ENCODE measurements at regions not wholly inside any gene's neighbourhood (a gene's known extent, or its start where the extent isn't known, plus 50 kb on each side); places are given as distances from the start of the nearest gene placed in this dataset.

- no peak for DNase-seq
- intact Hi-C loops (cut with DNase I), result no loop called here
Observed at GRCh38 chr12:67370979-67371378, 101.8 kb downstream of the CAND1 start.

- intact Hi-C loops (cut with DNase I), result no loop called here
- no peak for DNase-seq
Observed at GRCh38 chr12:67377021-67377420, 107.9 kb downstream of the CAND1 start.

- intact Hi-C loops (cut with DNase I), result no loop called here
Observed at GRCh38 chr12:67377541-67377940, 108.4 kb downstream of the CAND1 start.

GRCh38 chr12:67382241-67382871 is 113.2 kb downstream of the CAND1 start:
- intact Hi-C loops (cut with DNase I), result no loop called here
- peak in 2 of 42 donors; percentile 14 to 15 for DNase-seq

More at GRCh38 chr12:67377541-67377940, 108.4 kb downstream of the CAND1 start:
- DNase-seq, result peak in 2 of 42 donors; percentile 8 to 22

- DNase-seq, result no peak
- intact Hi-C loops (cut with DNase I), result no loop called here
Observed at GRCh38 chr12:67386869-67387565, 117.9 kb downstream of the CAND1 start.

- DNase-seq, result no peak
- intact Hi-C loops (cut with DNase I), result no loop called here
Observed at GRCh38 chr12:67388331-67389138, 119.4 kb downstream of the CAND1 start.

GRCh38 chr12:67390273-67390672 is 121.1 kb downstream of the CAND1 start:
- intact Hi-C loops (cut with DNase I), result no loop called here
- DNase-seq, result peak in 1 of 42 donors; percentile 5

GRCh38 chr12:67391034-67391433 is 121.9 kb downstream of the CAND1 start:
- no peak for DNase-seq
- intact Hi-C loops (cut with DNase I), result no loop called here

GRCh38 chr12:67391656-67392055 is 122.5 kb downstream of the CAND1 start:
- no peak for DNase-seq
- intact Hi-C loops (cut with DNase I), result no loop called here

GRCh38 chr12:67394550-67394949 is 125.4 kb downstream of the CAND1 start:
- intact Hi-C loops (cut with DNase I), result no loop called here
- DNase-seq, result peak in 21 of 42 donors; percentile 3 to 69 (median 23)

- intact Hi-C loops (cut with DNase I), result no loop called here
- no peak for DNase-seq
Observed at GRCh38 chr12:67400742-67401141, 131.6 kb downstream of the CAND1 start.

- intact Hi-C loops (cut with DNase I), result loop anchor here (10.0 kb wide), 1 partner anchor 55 kb away; no protein-coding TSS in a partner anchor
- no peak for DNase-seq
Observed at GRCh38 chr12:67410246-67410645, 141.1 kb downstream of the CAND1 start.

- intact Hi-C loops (cut with DNase I), result loop anchor here (10.0 kb wide), 1 partner anchor 56 kb away; no protein-coding TSS in a partner anchor
- no peak for DNase-seq
Observed at GRCh38 chr12:67410667-67411067, 141.5 kb downstream of the CAND1 start.

- DNase-seq, result no peak
- intact Hi-C loops (cut with DNase I), result loop anchor here (10.0 kb wide), 1 partner anchor 57 kb away; no protein-coding TSS in a partner anchor
Observed at GRCh38 chr12:67411562-67411961, 142.4 kb downstream of the CAND1 start.

GRCh38 chr12:67413577-67413976 is 144.4 kb downstream of the CAND1 start:
- intact Hi-C loops (cut with DNase I), result loop anchor here (10.0 kb wide), 1 partner anchor 59 kb away; no protein-coding TSS in a partner anchor
- DNase-seq, result peak in 18 of 42 donors; percentile 1 to 57 (median 20)

- DNase-seq, result peak in 9 of 42 donors; percentile 7 to 41 (median 15)
- intact Hi-C loops (cut with DNase I), result loop anchor here (10.0 kb wide), 1 partner anchor 59 kb away; no protein-coding TSS in a partner anchor
Observed at GRCh38 chr12:67414011-67414715, 145.0 kb downstream of the CAND1 start.

GRCh38 chr12:67415473-67415872 is 146.3 kb downstream of the CAND1 start:
- intact Hi-C loops (cut with DNase I), result loop anchor here (10.0 kb wide), 1 partner anchor 61 kb away; no protein-coding TSS in a partner anchor

GRCh38 chr12:67419810-67420209 is 150.7 kb downstream of the CAND1 start:
- intact Hi-C loops (cut with DNase I), result loop anchor here (10.0 kb wide), 1 partner anchor 65 kb away; no protein-coding TSS in a partner anchor

More at GRCh38 chr12:67415473-67415872, 146.3 kb downstream of the CAND1 start:
- DNase-seq, result peak in 40 of 42 donors; percentile 7 to 86 (median 61)

GRCh38 chr12:67420506-67420905 is 151.3 kb downstream of the CAND1 start:
- DNase-seq, result no peak
- intact Hi-C loops (cut with DNase I), result no loop called here

More at GRCh38 chr12:67419810-67420209, 150.7 kb downstream of the CAND1 start:
- DNase-seq, result no peak
